UCSD-AML1 (cell line): ENCODE measurements at regions not wholly inside any gene's neighbourhood (a gene's known extent, or its start where the extent isn't known, plus 50 kb on each side); places are given as distances from the start of the nearest gene placed in this dataset.
"Not testable (repeated sequence)": the region's sequence is repeated elsewhere in the genome, so short reads cannot be mapped to it uniquely, and the experiment has no call there.

Experiments used
- DNase-seq: peaks from one replicate; lab custom pipeline; 2025; ENCODE audit not compliant: unreplicated experiment; lab: John Stamatoyannopoulos, UW

DNA sequence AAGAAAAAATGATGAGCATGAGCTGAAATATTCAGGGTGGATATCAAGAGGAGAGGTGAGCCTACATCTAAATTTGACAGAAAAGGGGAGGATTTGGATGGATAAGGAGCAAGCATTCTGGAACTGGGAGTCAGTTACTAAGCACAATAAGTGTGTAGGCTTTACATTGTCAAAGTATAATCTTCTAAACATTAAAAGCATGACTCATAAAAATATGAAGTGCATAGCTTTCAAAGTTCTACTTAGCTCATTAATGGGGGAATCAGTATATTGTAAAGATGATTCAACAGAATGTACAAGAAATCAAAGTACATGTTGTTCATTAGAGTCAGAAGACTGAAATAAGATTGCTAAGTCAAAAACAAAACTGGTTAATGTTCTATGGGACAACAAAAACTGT, 248.0 kb upstream of the GAS1 start:
- no peak for DNase-seq

DNA sequence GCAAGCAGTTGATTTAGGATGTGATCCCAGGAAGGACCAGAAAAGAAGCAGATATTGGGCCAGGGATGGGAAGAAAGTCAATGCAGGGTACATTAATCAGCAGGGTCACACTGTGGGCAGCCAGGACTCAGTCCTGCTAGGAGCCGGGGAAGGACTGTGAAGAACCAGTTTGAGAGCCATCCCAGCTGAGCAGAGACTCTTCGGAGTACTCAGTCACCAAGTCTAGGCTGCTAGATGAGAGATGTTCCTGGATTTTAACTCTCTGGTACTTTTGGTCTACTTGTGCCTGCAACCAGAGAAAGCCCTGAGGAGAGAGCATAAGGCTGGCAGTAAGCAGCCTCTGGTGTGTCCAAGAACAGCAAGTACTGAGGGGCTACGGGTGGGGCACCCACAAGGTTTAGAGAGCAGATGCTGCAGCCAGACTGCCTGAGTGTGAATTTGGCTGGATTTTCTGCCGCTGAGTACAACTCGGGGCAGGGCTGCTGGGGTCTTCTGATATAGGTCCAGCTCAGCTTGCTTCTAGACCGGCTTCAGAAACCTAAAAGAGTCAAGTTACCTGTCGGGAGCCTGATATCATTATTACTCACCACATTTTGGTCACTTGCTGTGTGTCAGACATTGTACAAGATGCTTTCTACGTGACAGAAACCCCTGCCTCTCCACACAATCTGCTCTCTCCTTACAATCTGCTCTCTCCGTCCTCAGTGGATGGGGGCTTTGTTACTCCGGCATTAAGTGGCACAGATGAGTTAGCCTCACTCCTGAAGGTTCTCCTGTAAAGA, 250.2 kb upstream of the GAS1 start:
- no peak for DNase-seq

DNA sequence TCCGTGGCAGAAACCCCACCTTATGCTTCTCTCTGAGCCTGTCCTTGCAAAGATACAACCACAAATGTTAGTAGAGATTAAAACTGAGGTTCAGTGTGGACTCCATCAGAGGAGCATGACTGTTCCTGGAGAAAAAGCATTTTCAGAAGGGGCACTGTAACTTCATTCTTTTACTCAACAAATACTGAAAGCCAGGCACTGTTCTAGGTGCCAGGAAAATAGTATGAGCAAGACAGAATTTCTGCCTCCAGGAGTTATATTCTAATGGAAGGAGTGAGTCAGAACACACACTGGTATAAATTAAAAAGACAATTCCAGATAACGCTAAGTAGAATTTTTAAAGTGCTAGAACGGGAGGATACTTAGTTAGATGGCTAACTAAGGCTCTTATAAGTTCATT, 251.4 kb upstream of the GAS1 start:
- no peak for DNase-seq

DNA sequence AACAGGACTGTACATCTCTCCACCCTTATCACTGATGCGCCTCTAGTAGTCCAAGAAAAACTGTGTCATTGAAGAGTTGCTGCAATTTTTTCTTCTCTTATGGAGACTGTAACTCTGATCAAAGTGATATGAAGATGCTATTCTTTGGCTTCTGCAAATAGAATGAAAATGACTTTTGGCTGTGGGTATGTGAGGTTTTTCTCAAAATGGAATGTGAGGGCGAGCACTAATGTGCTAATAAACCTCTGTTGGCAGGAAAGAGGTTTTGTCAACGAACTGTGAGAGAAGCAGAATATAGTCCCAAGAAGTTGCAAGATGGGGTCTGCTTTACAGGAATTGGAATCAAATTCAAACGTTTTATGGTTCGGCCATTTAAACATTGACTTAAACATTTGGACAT, 252.0 kb upstream of the GAS1 start:
- no peak for DNase-seq

DNA sequence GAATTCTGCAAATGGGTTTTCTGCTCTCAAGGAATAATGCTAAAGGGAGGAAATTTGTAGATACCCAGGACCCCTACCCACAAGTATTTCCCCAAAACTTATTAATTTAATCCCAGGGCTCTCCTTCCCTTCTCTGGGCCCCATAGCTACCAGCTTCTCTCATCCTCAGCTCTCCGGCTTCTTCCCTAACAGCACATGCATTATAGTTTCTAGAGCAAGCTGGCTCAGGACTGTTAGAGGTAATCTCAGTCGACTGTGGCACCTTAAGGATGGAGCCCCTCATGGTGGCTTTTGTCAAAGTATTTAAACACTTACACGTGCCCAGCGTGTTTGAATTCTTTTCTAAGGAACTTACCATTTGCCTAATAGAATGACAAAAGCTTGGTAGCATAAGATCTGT, 252.5 kb upstream of the GAS1 start:
- no peak for DNase-seq

DNA sequence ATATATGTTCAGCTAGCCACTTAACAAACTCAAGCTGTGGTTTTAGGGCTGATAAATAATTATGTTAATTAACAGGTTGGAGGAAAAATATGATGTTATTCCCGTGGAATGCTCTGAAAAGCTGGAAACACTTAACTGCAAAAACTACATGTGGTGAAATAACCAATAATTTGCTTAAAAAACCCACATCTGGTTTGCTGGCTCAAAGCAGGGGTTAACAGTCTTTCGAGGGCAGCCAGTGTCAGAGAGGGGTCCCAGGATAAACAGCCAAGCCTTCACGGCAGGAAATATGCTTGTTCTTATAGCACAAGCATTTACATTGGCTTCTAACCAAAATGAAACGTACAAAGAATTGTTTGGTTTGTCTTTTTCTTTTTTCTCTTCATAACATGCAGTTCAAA, 254.0 kb upstream of the GAS1 start:
- no peak for DNase-seq

DNA sequence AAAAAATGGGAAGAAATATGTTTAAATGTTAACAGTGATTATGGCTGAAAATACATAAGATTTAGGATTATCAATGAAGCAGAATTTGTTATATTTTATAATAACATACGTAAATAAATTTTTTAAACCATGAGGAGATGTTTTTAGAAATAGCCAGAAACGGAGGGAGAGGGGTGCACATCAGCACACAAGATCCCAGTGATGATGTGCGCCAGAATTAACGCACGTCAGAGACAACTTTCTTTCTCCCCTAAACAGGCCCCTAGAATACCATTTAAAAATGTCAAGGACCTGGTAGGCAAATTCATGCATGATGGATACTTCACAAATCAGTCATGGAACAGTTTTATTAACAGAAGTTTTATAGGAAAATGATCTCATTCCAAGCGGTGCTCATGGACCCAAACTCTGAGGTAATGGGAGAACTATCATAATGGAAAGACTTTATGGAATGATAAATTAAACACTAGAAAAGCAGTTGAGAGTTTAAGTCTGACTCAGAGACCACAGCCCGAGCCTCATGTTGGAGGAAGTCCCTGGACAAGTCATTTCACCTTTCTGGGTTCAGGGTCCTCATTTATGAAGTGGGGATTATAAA, 258.9 kb upstream of the GAS1 start:
- no peak for DNase-seq

DNA sequence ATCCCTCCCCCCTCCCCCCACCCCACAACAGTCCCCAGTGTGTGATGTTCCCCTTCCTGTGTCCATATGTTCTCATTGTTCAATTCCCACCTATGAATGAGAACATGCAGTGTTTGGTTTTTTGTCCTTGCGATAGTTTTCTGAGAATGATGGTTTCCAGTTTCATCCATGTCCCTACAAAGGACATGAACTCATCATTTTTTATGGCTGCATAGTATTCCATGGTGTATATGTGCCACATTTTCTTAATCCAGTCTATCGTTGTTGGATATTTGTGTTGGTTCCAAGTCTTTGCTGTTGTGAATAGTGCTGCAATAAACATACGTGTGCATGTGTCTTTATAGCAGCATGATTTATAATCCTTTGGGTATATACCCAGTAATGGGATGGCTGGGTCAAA, 263.4 kb upstream of the GAS1 start:
- DNase-seq = not testable (repeated sequence)

DNA sequence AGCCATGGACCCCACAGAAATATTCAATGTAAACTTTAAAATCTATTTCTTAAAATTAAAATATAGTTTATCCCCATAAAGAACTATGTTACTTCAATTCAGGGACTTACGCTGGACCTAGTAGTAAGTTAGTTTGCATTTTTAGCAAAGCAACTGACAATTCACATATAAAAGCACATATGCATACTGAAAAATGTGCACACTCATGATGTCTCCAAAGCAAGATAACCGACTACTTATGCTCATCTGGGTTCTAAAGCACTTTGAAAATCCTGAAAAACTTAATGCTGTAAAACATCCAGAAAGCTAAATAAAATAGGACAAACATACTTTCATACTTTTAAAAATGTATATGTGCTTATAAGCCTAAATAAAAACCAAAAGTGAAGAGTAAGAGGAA, 264.4 kb upstream of the GAS1 start:
- DNase-seq = no peak

DNA sequence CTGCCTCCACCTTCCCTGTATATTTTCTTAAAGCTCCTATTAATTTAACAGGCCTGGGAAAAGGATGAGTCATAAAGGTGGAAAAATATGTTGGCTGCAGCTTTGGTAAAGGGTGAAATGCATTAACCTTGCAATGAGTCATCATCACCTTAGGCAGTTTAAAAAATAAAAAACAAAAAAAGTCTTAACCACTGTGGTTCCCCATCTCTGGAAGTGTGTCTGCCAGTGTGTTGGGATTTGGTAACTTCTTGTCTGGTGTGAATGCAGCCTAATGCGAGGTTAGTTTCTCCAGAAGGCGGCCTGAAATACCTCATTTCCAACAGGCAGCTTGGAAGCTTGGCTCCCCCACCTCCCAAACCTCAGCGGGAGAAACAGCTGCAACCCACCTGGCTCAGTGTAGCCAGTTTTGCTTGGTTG, 265.3 kb upstream of the GAS1 start:
- DNase-seq = no peak

DNA sequence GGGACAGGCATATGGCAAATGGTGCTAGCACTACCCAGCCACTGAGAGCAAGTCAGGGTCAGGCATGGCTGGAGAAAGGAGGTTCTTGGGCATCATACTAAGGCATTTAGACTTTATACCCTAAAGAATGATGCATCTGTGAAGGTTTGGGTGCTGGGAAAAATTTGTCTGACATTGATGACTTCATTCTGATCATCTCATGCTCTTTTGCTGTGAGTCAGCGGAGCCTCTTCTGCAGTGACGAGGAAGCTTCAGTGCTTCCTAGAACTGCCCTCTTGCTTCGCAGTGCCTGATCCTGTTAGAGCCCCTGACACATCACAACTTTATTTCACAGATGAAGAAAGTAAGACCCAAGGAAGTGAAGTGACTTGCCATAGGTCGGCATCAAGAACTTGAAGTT, 266.6 kb upstream of the GAS1 start:
- DNase-seq = no peak

DNA sequence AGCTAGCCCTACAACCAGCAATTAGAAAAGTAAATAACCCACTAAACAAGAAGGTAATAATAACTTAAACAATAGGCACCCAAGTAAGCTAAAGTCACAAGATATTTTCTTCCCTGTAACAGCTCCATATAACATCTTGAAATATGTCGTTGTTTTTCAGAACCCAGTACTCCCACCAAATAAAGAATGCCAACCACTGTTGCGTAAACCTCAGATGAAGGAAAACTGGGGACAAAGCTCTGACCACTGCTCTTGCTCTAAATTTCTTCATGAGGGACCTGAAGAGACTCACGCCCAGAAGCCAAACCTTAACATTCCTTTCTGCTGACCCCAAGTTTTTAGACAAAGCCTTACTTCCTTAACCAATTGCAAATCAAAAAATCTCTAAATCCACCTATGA, 267.7 kb upstream of the GAS1 start:
- DNase-seq = no peak

DNA sequence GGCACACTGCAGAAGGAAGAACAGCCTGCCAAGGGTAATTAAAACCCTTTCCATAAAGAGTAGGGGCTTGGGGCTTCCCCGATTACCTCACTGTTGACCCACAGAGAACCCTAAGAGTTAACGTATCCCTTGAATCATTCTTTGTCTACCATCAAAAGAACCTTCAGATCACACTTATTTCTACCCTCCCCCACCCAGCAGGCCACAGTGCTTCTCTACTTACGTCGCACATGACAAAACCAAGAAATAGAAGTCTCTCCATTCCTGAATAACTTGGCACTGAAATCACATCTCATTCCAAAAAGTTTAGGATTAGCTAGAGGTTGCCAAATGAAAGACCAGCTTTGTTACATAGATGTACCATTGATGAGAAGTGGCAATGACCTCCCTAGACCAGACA, 268.7 kb upstream of the GAS1 start:
- DNase-seq = no peak

DNA sequence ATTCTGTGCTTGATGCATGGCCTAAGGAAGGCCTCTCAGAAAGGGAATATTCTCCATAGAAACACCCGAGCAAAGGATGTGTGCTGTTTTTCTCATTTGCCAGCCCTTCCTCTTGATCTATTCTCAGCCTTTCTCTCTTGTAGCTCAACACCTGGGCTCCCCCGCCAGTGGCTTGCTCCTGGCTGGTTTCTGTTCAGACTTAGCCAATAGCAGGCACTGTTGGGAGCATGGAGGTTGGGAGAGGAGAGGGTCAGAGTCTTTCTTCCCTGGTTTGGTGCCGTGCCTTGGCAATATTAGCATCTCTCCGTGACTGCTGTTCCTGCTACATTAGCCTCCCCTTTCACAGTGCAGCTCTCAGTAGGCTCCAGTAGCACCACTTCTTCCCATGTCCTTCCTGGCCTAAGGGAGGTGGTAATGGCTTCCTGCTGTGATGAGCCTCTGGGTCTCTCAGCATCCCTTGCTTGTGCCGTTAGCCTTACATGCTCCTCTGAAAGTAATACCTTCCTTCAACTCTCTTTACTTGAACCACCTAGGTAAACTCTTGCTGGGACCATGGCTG, 269.7 kb upstream of the GAS1 start:
- DNase-seq = no peak

DNA sequence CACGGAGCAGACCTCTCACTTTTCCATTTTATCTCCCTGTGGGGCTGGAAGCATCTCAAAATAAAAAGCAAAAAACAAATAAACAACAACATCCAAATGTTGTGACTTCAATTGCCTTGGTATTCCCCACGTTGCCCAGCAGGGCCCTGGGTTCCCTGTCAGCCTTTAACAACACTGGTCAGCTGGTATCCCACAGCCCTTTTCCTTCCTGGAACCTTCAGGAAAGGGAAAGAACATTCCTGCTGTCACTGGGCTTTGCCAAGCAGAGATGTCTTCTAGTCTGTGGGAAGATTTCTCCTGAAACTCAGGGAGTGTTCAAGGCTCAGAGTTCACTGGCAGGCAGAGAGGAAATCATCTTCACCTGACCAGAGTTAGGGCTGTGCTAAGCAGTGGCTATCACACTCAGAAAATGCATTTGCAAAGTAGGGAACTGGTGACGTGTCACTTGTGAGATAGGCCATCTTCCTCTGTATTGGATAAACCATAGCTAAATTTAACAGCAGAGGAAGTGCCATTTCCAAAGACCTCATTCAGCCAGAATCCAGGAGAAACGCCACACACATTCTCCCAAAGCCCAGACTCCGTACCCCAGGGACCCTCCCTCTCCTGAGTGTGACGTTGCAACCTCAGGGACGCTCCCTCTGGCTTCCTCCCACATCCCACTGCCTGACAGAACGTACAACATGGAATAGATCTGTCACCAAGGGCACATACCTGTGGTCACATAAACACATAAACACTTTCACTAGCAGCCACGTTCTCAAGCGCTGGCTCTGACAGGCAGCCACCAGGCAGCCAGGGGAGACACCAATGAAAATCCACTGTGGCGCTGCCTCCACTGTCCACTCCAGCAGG, 274.0 kb upstream of the DAPK1 start:
- DNase-seq = no peak

DNA sequence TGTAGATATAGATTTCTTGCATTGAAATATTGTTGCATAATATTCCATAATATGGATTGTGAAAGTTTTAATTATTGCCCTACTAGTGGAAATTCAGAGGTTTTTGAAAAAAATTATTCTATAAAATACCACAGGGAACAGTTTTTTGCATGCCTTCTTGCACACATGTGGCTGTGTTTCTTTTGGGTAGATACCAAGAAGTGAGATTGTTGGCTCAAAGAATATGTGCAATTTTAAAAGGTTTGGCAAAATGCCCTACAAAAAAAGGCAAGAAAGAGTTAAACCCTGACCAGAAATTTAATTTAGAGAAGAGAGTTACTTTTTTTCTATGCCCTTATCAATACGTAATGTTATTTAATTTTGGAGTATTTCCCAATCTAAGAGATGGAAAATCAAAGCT, 270.8 kb upstream of the DAPK1 start:
- no peak for DNase-seq

DNA sequence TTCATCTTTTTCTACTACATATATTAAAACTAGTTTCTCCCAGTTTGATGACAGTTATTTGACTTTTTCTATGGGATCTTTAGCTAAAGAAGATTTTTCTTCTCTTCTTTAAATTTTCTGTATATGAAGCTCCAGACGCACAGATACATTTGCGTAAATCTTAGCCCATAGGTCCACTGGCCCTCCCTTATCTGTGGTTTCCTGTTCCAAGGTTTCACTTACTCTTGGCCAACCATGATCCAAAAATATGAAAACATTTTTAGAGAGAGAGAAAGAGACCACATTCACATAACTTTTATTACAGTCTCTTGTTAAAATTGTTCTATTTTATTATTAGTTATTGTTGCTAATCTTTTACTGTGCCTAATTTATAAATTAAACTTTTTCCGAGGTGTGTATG, 270.2 kb upstream of the DAPK1 start:
- DNase-seq = no peak

DNA sequence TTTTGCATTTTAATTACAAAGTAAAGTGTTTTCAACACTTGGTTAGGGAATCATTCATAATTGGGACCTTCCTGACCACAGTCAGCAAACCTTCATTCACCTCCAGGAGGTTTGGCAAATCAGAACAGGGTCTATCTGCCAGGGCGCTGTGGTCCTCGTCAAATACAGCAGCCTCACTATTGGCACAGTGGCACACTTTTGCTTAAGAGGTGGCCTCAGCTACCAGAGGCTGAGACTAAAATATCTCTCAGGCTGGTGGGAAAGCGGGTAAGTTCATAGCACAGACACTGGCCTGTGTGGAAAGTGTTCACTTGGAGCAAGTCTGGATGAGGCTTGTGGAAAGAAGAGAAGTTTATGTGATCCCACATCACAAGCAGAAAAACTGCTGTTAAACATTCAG, 268.6 kb upstream of the DAPK1 start:
- no peak for DNase-seq

DNA sequence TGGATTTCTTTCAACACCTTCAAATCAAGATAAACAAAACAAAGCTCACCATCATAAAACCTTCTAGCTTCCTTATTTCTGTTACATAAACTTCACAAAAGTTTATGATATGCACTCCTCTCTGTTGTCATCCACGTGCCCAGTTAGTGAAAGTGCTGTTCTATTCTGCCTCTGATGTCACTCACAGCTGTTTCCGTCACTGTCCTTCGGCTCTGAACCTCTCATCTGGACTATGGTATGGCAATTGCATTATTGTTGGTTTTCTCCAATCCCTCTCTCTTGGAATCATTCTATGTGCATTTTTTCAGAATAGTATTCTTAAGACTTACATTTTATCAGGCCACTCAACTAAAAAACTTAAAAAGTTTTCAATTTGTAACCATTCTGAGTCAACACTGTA, 264.2 kb upstream of the DAPK1 start:
- DNase-seq = no peak

DNA sequence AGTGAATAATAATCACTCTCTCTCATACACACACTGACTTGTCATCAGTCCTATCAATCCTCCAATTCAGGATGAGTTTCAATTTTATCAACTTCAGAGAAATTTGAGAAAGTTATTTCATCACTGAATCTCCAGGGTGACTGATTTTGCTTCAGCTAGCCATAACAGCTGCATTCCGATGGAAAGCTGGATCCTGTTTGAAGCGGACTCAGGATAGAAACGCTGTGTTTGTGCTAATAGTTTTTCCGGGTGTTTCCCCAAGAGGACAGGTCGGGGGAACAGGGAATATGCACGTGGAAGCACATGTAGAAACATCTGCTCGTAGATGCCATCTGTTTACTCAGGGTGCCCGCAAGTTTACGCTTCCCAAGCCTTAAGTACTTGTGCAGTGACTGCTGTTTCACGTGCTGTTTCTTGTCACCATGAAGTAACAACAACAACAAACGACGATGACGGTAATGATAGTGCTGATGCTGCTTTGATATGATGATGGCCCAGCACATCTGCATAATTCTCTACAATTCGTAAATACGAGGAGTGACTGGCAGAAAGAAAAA, 263.7 kb upstream of the DAPK1 start:
- DNase-seq = no peak

DNA sequence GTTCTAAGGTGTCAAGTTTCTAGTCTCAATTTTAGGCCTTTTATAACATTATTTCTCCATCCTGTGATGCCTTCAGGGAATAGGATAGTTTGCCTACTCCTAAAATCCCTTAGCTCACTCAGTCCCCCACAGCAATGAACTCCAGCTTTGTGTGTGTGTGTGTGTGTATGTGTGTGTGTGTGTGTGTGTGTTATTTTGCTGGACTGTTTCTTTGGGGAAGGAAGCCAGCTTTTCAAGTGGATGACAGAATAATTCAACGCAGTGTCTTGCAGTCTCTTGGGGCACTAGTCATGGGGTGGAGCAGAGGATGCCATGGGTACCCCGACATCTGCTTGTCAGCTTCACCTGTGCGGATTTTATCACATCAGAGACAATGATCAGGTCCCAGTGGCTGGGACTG, 262.8 kb upstream of the DAPK1 start:
- no peak for DNase-seq

DNA sequence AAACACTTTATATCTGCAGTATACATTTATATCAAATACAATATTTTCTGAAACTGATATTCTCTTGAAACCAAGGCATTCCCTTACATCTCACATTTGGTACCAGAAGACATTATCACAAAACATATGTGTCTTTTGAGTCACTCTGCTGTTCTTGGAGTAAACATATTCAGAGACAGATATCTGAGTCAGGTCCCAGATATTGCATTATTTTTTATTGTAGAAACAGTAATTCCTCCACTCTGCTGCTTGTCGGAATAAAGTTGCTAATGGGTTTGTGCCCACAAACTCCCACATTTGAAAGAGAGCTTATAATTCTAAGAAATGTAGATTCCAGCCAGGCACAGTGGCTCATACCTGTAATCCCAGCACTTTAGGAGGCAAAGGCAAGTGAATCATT, 261.1 kb upstream of the DAPK1 start:
- DNase-seq = no peak
